ENCODE measurements at regions not wholly inside any gene's neighbourhood (a gene's known extent, or its start where the extent isn't known, plus 50 kb on each side); places are given as distances from the start of the nearest gene placed in this dataset.

DNA sequence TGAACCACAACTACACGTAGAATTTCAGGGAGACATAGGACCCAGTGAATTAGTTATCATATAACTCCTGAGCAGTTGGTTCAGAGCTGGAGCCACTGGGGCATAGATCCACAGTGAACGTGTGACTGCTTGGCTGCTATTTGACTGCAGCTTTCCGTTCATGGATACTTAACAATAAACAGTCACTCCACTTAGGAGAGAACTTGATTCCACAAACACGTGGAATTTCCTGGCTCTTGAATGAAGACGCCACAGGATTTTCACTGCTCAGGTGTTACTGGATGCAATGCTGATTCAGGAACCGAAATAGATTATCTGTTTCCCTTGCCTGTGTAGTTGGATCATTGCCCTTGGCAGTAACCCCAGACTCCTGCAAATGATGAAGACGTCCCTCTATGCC is 679.1 kb upstream of the ZEB2 start:
- TF ChIP-seq SIN3A (IDR thresholded peaks at IDR 0.05; ENCODE audit: borderline replicate concordance, insufficient read depth, low read depth, low read length): no peak
- no peak for TF ChIP-seq TCF7L2 (IDR thresholded peaks at IDR 0.05; ENCODE audit: low read depth, low read length)
- TF ChIP-seq, protein P1, sequence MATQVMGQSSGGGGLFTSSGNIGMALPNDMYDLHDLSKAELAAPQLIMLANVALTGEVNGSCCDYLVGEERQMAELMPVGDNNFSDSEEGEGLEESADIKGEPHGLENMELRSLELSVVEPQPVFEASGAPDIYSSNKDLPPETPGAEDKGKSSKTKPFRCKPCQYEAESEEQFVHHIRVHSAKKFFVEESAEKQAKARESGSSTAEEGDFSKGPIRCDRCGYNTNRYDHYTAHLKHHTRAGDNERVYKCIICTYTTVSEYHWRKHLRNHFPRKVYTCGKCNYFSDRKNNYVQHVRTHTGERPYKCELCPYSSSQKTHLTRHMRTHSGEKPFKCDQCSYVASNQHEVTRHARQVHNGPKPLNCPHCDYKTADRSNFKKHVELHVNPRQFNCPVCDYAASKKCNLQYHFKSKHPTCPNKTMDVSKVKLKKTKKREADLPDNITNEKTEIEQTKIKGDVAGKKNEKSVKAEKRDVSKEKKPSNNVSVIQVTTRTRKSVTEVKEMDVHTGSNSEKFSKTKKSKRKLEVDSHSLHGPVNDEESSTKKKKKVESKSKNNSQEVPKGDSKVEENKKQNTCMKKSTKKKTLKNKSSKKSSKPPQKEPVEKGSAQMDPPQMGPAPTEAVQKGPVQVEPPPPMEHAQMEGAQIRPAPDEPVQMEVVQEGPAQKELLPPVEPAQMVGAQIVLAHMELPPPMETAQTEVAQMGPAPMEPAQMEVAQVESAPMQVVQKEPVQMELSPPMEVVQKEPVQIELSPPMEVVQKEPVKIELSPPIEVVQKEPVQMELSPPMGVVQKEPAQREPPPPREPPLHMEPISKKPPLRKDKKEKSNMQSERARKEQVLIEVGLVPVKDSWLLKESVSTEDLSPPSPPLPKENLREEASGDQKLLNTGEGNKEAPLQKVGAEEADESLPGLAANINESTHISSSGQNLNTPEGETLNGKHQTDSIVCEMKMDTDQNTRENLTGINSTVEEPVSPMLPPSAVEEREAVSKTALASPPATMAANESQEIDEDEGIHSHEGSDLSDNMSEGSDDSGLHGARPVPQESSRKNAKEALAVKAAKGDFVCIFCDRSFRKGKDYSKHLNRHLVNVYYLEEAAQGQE (IDR thresholded peaks at IDR 0.05; ENCODE audit: insufficient read depth in 1 of 2, low read depth in 2 of 2, low read length in 1 of 2): no peak
- no peak for TF ChIP-seq POLR2AphosphoS5 (IDR thresholded peaks at IDR 0.05; ENCODE audit: low read depth, low read length)
- TF ChIP-seq, protein P2, sequence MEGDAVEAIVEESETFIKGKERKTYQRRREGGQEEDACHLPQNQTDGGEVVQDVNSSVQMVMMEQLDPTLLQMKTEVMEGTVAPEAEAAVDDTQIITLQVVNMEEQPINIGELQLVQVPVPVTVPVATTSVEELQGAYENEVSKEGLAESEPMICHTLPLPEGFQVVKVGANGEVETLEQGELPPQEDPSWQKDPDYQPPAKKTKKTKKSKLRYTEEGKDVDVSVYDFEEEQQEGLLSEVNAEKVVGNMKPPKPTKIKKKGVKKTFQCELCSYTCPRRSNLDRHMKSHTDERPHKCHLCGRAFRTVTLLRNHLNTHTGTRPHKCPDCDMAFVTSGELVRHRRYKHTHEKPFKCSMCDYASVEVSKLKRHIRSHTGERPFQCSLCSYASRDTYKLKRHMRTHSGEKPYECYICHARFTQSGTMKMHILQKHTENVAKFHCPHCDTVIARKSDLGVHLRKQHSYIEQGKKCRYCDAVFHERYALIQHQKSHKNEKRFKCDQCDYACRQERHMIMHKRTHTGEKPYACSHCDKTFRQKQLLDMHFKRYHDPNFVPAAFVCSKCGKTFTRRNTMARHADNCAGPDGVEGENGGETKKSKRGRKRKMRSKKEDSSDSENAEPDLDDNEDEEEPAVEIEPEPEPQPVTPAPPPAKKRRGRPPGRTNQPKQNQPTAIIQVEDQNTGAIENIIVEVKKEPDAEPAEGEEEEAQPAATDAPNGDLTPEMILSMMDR (IDR thresholded peaks at IDR 0.05): no peak
- Histone ChIP-seq H3K27ac (ENCODE audit: low read length) (no peak overlapping the region), H3K4me1 (ENCODE audit: control insufficient read depth, insufficient read depth, low read length) (no peaks in the 10 kb centered on the region), H3K27me3 (ENCODE audit: control insufficient read depth, insufficient read depth, low read length) (no peaks in the 10 kb centered on the region), H3K4me3 (ENCODE audit: low read depth in 2 of 2, low read length in 2 of 2) (no peak overlapping the region), H3K36me3 (ENCODE audit: control insufficient read depth, insufficient read depth, low read length) (no peaks in the 10 kb centered on the region), H3K9me3 (ENCODE audit: control insufficient read depth, insufficient read depth, low read depth, low read length) (no peaks in the 10 kb centered on the region)
- ATAC-seq (no peak), DNase-seq (ENCODE audit: low read depth, low spot score) (no peak)
- ChIA-PET POLR2A (no interaction called here), CTCF (no interaction called here)
- in situ Hi-C loops (cut with HindIII; ENCODE audit: low pct_unique_long_range_greater_than_20kb, low sequenced_read_pairs): no loop called here
- intact Hi-C loops (cut with micrococcal nuclease; ENCODE audit: unreplicated experiment): no loop called here
- no TSS peak for BruUV-seq (replicated peaks)

DNA sequence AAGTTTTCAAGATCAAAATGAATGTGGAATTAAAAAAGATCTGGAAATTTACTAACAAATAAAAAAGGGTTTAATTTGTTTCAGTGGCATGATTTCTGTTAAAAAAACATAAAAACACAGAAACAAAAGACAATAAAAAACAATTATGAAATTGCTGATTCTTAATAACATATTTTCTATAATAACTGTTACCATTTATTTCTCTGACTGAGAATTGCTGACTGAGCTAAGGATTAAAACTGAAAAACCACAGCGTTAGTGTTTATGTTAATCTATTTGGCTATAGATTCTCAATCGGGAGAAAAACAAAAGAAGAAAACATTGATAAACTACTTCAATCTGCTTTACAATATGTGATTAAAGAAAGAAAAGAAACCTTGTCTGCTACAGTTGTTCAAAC is 678.6 kb upstream of the ZEB2 start:
- H3K9me3 ChIP-seq (ENCODE audit: control insufficient read depth, insufficient read depth, low read depth, low read length): no peaks in the 10 kb centered on the region
- no peak for TF ChIP-seq POLR2AphosphoS5 (IDR thresholded peaks at IDR 0.05; ENCODE audit: low read depth, low read length)
- CTCF ChIA-PET: no interaction called here
- no peak overlapping the region for H3K27ac ChIP-seq (ENCODE audit: low read length)
- POLR2A ChIA-PET: no interaction called here
- H3K27me3 ChIP-seq (ENCODE audit: control insufficient read depth, insufficient read depth, low read length): no peaks in the 10 kb centered on the region
- no peak for DNase-seq (ENCODE audit: low read depth, low spot score)
- H3K4me1 ChIP-seq (ENCODE audit: control insufficient read depth, insufficient read depth, low read length): no peaks in the 10 kb centered on the region
- in situ Hi-C loops (cut with HindIII; ENCODE audit: low pct_unique_long_range_greater_than_20kb, low sequenced_read_pairs) (no loop called here), intact Hi-C loops (cut with micrococcal nuclease; ENCODE audit: unreplicated experiment) (no loop called here)
- no peaks in the 10 kb centered on the region for H3K36me3 ChIP-seq (ENCODE audit: control insufficient read depth, insufficient read depth, low read length)
- BruUV-seq (replicated peaks): no TSS peak
- H3K4me3 ChIP-seq (ENCODE audit: low read depth in 2 of 2, low read length in 2 of 2): no peak overlapping the region
- no peak for ATAC-seq

DNA sequence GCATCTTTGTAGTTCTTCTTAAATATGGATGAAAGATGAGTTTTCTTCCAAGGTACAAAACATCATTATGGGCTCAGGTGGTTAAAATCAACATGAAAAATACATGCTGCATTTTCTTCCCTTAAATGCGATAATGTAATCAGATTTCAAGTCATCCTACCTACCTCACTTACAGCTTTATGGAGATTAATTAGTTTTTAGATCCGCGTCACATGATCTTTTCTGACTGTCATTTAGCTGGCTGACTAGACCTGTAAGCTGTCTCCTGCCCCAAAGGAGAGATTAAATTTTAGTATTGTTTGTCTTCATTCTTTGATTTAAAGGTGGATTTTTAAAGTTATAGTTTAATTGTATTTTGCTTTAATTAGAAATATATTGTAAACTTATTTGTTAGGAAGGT is 678.0 kb upstream of the ZEB2 start:
- in situ Hi-C loops (cut with HindIII; ENCODE audit: low pct_unique_long_range_greater_than_20kb, low sequenced_read_pairs) (no loop called here), intact Hi-C loops (cut with micrococcal nuclease; ENCODE audit: unreplicated experiment) (no loop called here)
- Histone ChIP-seq H3K27me3 (ENCODE audit: control insufficient read depth, insufficient read depth, low read length) (no peaks in the 10 kb centered on the region), H3K4me3 (ENCODE audit: low read depth in 2 of 2, low read length in 2 of 2) (no peak overlapping the region), H3K9me3 (ENCODE audit: control insufficient read depth, insufficient read depth, low read depth, low read length) (no peaks in the 10 kb centered on the region), H3K36me3 (ENCODE audit: control insufficient read depth, insufficient read depth, low read length) (no peaks in the 10 kb centered on the region), H3K27ac (ENCODE audit: low read length) (no peak overlapping the region), H3K4me1 (ENCODE audit: control insufficient read depth, insufficient read depth, low read length) (no peaks in the 10 kb centered on the region)
- TF ChIP-seq, protein P1 (IDR thresholded peaks at IDR 0.05; ENCODE audit: insufficient read depth in 1 of 2, low read depth in 2 of 2, low read length in 1 of 2): no peak
- TF ChIP-seq, protein P2 (IDR thresholded peaks at IDR 0.05): no peak
- TF ChIP-seq TCF7L2 (IDR thresholded peaks at IDR 0.05; ENCODE audit: low read depth, low read length): no peak
- no peak for TF ChIP-seq SIN3A (IDR thresholded peaks at IDR 0.05; ENCODE audit: borderline replicate concordance, insufficient read depth, low read depth, low read length)
- TF ChIP-seq POLR2AphosphoS5 (IDR thresholded peaks at IDR 0.05; ENCODE audit: low read depth, low read length): no peak
- ATAC-seq: no peak
- no peak for DNase-seq (ENCODE audit: low read depth, low spot score)
- CTCF ChIA-PET: no interaction called here
- POLR2A ChIA-PET: no interaction called here
- no TSS peak for BruUV-seq (replicated peaks)
